Heart left ventricle (tissue), 16 donors: ENCODE measurements at regions not wholly inside any gene's neighbourhood (a gene's known extent, or its start where the extent isn't known, plus 50 kb on each side); places are given as distances from the start of the nearest gene placed in this dataset.

Source experiments
- ATAC-seq, 4 donors: fragments of 200-7000 bp; cut with Tn5 transposase; one replicate each; pipeline ENCODE4 v1.9.1; 2020 to 2022; ENCODE audit warnings: moderate library complexity in 4 of 4, mild to moderate bottlenecking in 3 of 4, moderate number of reproducible peaks in 1 of 4
- DNase-seq, 5 donors: peaks; one replicate each; pipeline ENCODE4 v3.0.0-alpha.2; 2020
- H3K27ac ChIP-seq, 12 donors: fragments of 200-600 bp; sonication (generic) in 4 of 12; one replicate each; pipeline versions ENCODE4 v1.5.0 to v1.8.0; 2016 to 2022; ENCODE audit warnings: mild to moderate bottlenecking in 2 of 12
- H3K27me3 ChIP-seq, 9 donors: fragments of 200-600 bp; sonication (generic) in 2 of 9; one replicate each; pipeline versions ENCODE4 v1.5.1 to v1.8.0; 2016 to 2022; ENCODE audit warnings: mild to moderate bottlenecking in 3 of 9
- H3K36me3 ChIP-seq, 9 donors: fragments of 200-600 bp; sonication (generic) in 2 of 9; one replicate each; pipeline versions ENCODE4 v1.5.0 to v1.8.0; 2018 to 2022; ENCODE audit warnings: mild to moderate bottlenecking in 2 of 9
- H3K4me1 ChIP-seq, 12 donors: fragments of 200-600 bp; sonication (generic) in 4 of 12; one replicate each; pipeline versions ENCODE4 v1.5.0 to v1.8.0; 2016 to 2022; ENCODE audit warnings: mild to moderate bottlenecking in 3 of 12
- H3K4me3 ChIP-seq, 12 donors: fragments of 200-600 bp; sonication (generic) in 4 of 12; one replicate each; pipeline versions ENCODE4 v1.5.0 to v1.8.0; 2017 to 2022; ENCODE audit warnings: mild to moderate bottlenecking in 9 of 12, moderate library complexity in 4 of 12
- H3K9me3 ChIP-seq, 12 donors: fragments of 200-600 bp; sonication (generic) in 4 of 12; one replicate each; pipeline versions ENCODE4 v1.5.0 to v1.8.0; 2016 to 2022; ENCODE audit warnings: mild to moderate bottlenecking in 1 of 12
- POLR2A ChIP-seq, 2 donors: fragments of 450-650 bp; IDR thresholded peaks; one replicate each; pipeline ENCODE4 v1.6.1; 2017; ENCODE audit warnings: antibody characterized with exemption in 2 of 2, mild to moderate bottlenecking in 2 of 2, moderate library complexity in 2 of 2
- WGBS, 4 donors: extraction: QIAGEN DNeasy Blood & Tissue Kit in 2 of 4; methylation state at CpG; one replicate each; pipeline versions ENCODE4 v1.1.5 to v1.1.7; 2013 to 2018; 5-methylcytosine and 5-hydroxymethylcytosine counted together
- intact Hi-C, 10 donors: fragments of 100-400 bp; cut with DNase I; formaldehyde crosslinking; loops; one replicate each; pipeline versions ENCODE4 v1.11.1 to v1.14.2; 2022
- TF ChIP-seq, protein P1 (sequence below), 12 donors: fragments of 200-600 bp; sonication (generic) in 4 of 12; IDR thresholded peaks; one replicate each; pipeline versions ENCODE4 v1.5.0 to v1.8.0; 2018 to 2022; ENCODE audit warnings: antibody characterized with exemption in 12 of 12, mild to moderate bottlenecking in 5 of 12
- donor health status: ischemic (EF 13 %, LVEDD 7.1; RV severe dilation, severe dysfunction).
- donor health status: healthy with polysubstance abuse.
- donor health status: DM: no; HTN: yes; CAD: no.
- donor health status: DM: no; HTN: no; CAD: no.
- donor health status: ischemic (EF 25% LVEDD 6.9; RV normal size, moderate dysfunction).
- donor health status: ischemic (EF 25% LVEDD 5.7; RV mildly dilated, moderate dysfunction).
- donor health status: healthy.
- donor health status: DM: yes; HTN: yes; CAD: no.
- donor health status: ischemic (EF 35%, LVEDD 5.7; RV mildly dilated, moderate dysfunction).
- donor health status: nonischemic (EF 11% LVEDD 7.7; RV severe dilation, severe dysfunction).
- donor health status: DM: yes; HTN: yes; CAD: no.
- donor health status: PGD.
- donor health status: ischemic (EF 29% LVEDD 5.4; RV normal size, mild dysfunction).
- donor health status: nonischemic (EF 23%, LVEDD 6.1; RV moderate dilation, normal function).

DNA sequence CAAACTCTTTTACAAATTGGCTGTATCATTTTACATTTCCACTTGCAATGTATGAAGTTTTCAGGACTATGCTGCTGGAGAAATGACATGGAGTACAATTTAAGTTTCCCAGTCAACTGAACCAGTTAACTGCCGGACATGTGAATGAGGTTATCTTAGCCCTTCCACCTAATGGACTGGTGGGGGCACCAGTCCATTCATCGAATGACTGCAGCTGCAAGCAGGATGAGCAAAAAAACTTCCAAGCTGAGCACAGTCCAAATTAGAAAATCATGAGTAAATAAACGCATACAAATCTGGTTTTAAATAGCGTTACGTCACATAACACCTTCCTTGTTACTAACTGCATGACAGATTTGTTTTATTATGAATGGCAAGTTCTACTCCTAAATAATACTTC, 1131.5 kb downstream of the PCDH18 start:
- 72 to 78% (median 76%) methylated on average over 5 of the region's 5 CpGs for WGBS, 4 donors
- peaks cover 0 to 4% (median 0%) of the 10 kb centered on the region in 12 donors for H3K9me3 ChIP-seq
- TF ChIP-seq, protein P1, sequence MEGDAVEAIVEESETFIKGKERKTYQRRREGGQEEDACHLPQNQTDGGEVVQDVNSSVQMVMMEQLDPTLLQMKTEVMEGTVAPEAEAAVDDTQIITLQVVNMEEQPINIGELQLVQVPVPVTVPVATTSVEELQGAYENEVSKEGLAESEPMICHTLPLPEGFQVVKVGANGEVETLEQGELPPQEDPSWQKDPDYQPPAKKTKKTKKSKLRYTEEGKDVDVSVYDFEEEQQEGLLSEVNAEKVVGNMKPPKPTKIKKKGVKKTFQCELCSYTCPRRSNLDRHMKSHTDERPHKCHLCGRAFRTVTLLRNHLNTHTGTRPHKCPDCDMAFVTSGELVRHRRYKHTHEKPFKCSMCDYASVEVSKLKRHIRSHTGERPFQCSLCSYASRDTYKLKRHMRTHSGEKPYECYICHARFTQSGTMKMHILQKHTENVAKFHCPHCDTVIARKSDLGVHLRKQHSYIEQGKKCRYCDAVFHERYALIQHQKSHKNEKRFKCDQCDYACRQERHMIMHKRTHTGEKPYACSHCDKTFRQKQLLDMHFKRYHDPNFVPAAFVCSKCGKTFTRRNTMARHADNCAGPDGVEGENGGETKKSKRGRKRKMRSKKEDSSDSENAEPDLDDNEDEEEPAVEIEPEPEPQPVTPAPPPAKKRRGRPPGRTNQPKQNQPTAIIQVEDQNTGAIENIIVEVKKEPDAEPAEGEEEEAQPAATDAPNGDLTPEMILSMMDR (IDR thresholded peaks at IDR 0.05), result no peak
- no peak for TF ChIP-seq POLR2A (IDR thresholded peaks at IDR 0.05)
- no peak for ATAC-seq
- no peak for DNase-seq
- no peaks in the 10 kb centered on the region for H3K27me3 ChIP-seq
- H3K27ac ChIP-seq, result no peak overlapping the region
- H3K4me1 ChIP-seq, result no peaks in the 10 kb centered on the region
- H3K4me3 ChIP-seq, result no peak overlapping the region
- intact Hi-C loops, result no loop called here
- no peaks in the 10 kb centered on the region for H3K36me3 ChIP-seq

DNA sequence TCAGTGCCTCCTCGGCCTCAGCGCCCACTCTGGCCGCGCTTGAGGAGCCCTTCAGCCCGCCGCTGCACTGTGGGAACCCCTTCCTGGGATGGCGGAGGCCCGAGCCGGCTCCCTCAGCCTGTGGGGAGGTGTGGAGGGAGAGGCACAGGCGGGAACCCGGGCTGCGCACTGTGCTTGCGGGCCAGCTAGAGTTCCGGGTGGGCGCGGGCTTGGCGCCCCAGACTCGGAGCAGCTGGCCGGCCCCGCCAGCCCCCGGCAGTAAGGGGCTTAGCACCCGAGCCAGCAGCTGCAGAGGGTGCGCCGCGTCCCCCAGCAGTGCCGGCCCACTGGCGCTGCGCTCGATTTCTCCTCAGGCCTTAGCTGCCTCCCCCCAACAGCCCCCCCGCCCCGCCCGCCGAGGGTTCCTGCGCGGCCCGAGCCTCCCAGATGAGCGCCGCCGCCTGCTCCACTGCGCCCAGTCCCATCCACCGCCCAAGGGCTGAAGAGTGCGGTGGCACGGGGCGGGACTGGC, 1137.0 kb downstream of the PCDH18 start:
- no peaks in the 10 kb centered on the region for H3K4me1 ChIP-seq

DNA sequence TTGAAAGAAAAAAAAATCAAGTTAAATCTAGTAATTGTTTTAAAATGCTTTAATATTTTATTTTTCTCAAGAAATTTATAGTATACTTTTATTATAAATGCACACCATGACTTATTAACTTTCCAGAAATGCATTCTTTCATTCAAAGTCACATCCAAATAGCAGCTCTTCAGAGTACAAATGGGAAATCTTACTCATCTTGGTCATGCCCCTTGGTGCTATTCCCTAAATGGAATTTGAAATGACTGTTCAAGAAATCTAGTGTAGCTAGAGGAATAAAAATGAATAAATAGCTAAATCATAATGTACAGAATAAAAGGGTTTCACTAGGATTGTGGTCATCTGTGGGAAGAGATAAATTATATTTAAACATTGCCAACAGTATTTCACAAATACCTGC, 1139.7 kb downstream of the PCDH18 start:
- TF ChIP-seq, protein P1 (IDR thresholded peaks at IDR 0.05), result no peak
- no peak for TF ChIP-seq POLR2A (IDR thresholded peaks at IDR 0.05)
- Histone ChIP-seq H3K4me1 (no peaks in the 10 kb centered on the region), H3K27ac (no peak overlapping the region), H3K4me3 (no peak overlapping the region), H3K27me3 (no peaks in the 10 kb centered on the region), H3K36me3 (no peaks in the 10 kb centered on the region), H3K9me3 (peaks cover 0 to 4% (median 0%) of the 10 kb centered on the region in 12 donors)
- ATAC-seq, result no peak
- no peak for DNase-seq
- intact Hi-C loops, result no loop called here

More for the DNA sequence above, 1137.0 kb downstream of the PCDH18 start:
- WGBS, 4 donors, result 72 to 95% (median 87%) methylated on average over 25 to 44 of the region's 44 CpGs
- Histone ChIP-seq H3K9me3 (peaks cover 0 to 4% (median 0%) of the 10 kb centered on the region in 12 donors), H3K27me3 (no peaks in the 10 kb centered on the region), H3K36me3 (no peaks in the 10 kb centered on the region), H3K4me3 (no peak overlapping the region), H3K27ac (no peak overlapping the region)
- ATAC-seq (no peak), DNase-seq (peak in 2 of 5 donors; percentile 21 to 27)
- no peak for TF ChIP-seq POLR2A (IDR thresholded peaks at IDR 0.05)
- TF ChIP-seq, protein P1 (IDR thresholded peaks at IDR 0.05), result no peak
- intact Hi-C loops, result no loop called here

DNA sequence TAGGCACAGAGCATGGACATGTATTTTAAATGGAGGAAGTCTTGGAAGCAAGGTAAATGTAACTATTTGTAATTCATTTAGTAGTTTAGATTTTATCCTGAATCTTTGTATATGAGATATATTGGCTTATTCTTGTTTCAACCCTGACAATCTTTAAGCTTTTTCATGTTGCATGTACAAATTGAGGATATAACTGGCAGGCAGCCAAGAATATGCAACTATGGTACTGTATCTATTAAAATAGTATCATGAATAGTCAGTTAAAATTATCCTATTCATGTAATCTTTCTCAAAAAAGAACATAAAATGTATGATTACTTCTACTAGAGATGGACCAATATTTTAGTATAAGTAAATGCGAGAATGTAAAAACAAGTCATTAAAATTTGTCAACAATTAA, 1141.5 kb downstream of the PCDH18 start:
- intact Hi-C loops, result no loop called here
- WGBS, 4 donors, result 88 to 94% (median 91%) methylated on average over 1 of the region's 1 CpG
- Histone ChIP-seq H3K27ac (no peak overlapping the region), H3K27me3 (no peaks in the 10 kb centered on the region), H3K36me3 (no peaks in the 10 kb centered on the region), H3K9me3 (no peaks in the 10 kb centered on the region), H3K4me1 (no peaks in the 10 kb centered on the region), H3K4me3 (no peak overlapping the region)
- ATAC-seq (no peak), DNase-seq (no peak)
- no peak for TF ChIP-seq POLR2A (IDR thresholded peaks at IDR 0.05)
- TF ChIP-seq, protein P1 (IDR thresholded peaks at IDR 0.05), result no peak
